SK-N-SH treated with all-trans-retinoic acid at 6 μM for 48 hours (cell line): ENCODE measurements at regions not wholly inside any gene's neighbourhood (a gene's known extent, or its start where the extent isn't known, plus 50 kb on each side); places are given as distances from the start of the nearest gene placed in this dataset.

ENCODE experiments used
- ATAC-seq: fragments of 200-7000 bp; cut with Tn5 transposase; 3 replicates; pipeline ENCODE4 v1.9.1; 2020; ENCODE audit warnings: mild to moderate bottlenecking, moderate library complexity
- ARNTL ChIP-seq: fragments of 450-650 bp; formaldehyde crosslinking; IDR thresholded peaks from 2 replicates; pipeline ENCODE4 v1.5.0; 2020; ENCODE audit warnings: low read depth, mild to moderate bottlenecking, moderate library complexity, borderline replicate concordance
- CSDC2 ChIP-seq: fragments of 250-450 bp; sonication (Bioruptor Pico); IDR thresholded peaks from 2 replicates; pipeline ENCODE4 v1.5.0; 2020; ENCODE audit warnings: mild to moderate bottlenecking, moderate library complexity
- ESRRG ChIP-seq: fragments of 250-450 bp; sonication (Bioruptor Pico); IDR thresholded peaks from 2 replicates; pipeline ENCODE4 v1.6.1; 2021; ENCODE audit warnings: mild to moderate bottlenecking
- GLIS3 ChIP-seq: fragments of 250-450 bp; sonication (Bioruptor Pico); IDR thresholded peaks from 2 replicates; pipeline ENCODE4 v1.5.0; 2020; ENCODE audit warnings: mild to moderate bottlenecking, moderate library complexity
- ISL1 ChIP-seq: fragments of 250-450 bp; sonication (Bioruptor Pico); IDR thresholded peaks from 2 replicates; pipeline ENCODE4 v2.1.2; 2022; ENCODE audit warnings: mild to moderate bottlenecking, moderate library complexity
- OSR1 ChIP-seq: fragments of 250-450 bp; sonication (Bioruptor Pico); IDR thresholded peaks from 2 replicates; pipeline ENCODE4 v1.8.0; 2022; ENCODE audit warnings: moderate library complexity, mild to moderate bottlenecking, inconsistent platforms
- PATZ1 ChIP-seq: fragments of 250-450 bp; sonication (Bioruptor Pico); IDR thresholded peaks from 2 replicates; pipeline ENCODE4 v1.8.0; 2020; ENCODE audit warnings: mild to moderate bottlenecking, moderate library complexity, borderline replicate concordance
- POU6F1 ChIP-seq: fragments of 250-450 bp; sonication (Bioruptor Pico); IDR thresholded peaks from 2 replicates; pipeline ENCODE4 v1.8.0; 2021; ENCODE audit warnings: low read depth, mild to moderate bottlenecking, moderate library complexity, borderline replicate concordance
- PPARA ChIP-seq: fragments of 250-450 bp; sonication (Bioruptor Pico); IDR thresholded peaks from 2 replicates; pipeline ENCODE4 v1.5.0; 2020; ENCODE audit warnings: mild to moderate bottlenecking, borderline replicate concordance
- RARB ChIP-seq: fragments of 250-450 bp; sonication (Bioruptor Pico); IDR thresholded peaks from 2 replicates; pipeline ENCODE4 v1.8.0; 2021; ENCODE audit warnings: mild to moderate bottlenecking, moderate library complexity
- SNAI2 ChIP-seq: fragments of 250-450 bp; sonication (Bioruptor Pico); IDR thresholded peaks from 2 replicates; pipeline ENCODE4 v1.5.0; 2020; ENCODE audit warnings: mild to moderate bottlenecking, moderate library complexity
- TCF4 ChIP-seq: fragments of 250-450 bp; sonication (Bioruptor Pico); IDR thresholded peaks from 2 replicates; pipeline ENCODE4 v1.8.0; 2021; ENCODE audit warnings: mild to moderate bottlenecking, moderate library complexity, borderline replicate concordance
- TOX ChIP-seq: fragments of 250-450 bp; sonication (Bioruptor Pico); IDR thresholded peaks from 2 replicates; pipeline ENCODE4 v1.8.0; 2021; ENCODE audit warnings: mild to moderate bottlenecking, moderate library complexity, borderline replicate concordance
- ZC3H10 ChIP-seq: fragments of 250-450 bp; sonication (Bioruptor Pico); IDR thresholded peaks from 2 replicates; pipeline ENCODE4 v1.5.1; 2021; ENCODE audit warnings: mild to moderate bottlenecking, moderate library complexity
- ZFP3 ChIP-seq: fragments of 250-450 bp; sonication (Bioruptor Pico); IDR thresholded peaks from 2 replicates; pipeline ENCODE4 v1.5.0; 2020; ENCODE audit warnings: mild to moderate bottlenecking, moderate library complexity
- ZFP30 ChIP-seq: fragments of 450-650 bp; formaldehyde crosslinking; IDR thresholded peaks from 2 replicates; pipeline ENCODE4 v1.5.0; 2022; ENCODE audit warnings: mild to moderate bottlenecking, moderate library complexity
- ZNF565 ChIP-seq: fragments of 450-650 bp; formaldehyde crosslinking; conservative IDR thresholded peaks from 2 replicates; pipeline ENCODE4 v1.5.0; 2020; ENCODE audit warnings: low read depth, mild to moderate bottlenecking, moderate library complexity
- ZNF70 ChIP-seq: fragments of 450-650 bp; formaldehyde crosslinking; IDR thresholded peaks from 2 replicates; pipeline ENCODE4 v1.5.0; 2020; ENCODE audit warnings: mild to moderate bottlenecking, moderate library complexity
- ZNF8 ChIP-seq: fragments of 450-650 bp; formaldehyde crosslinking; IDR thresholded peaks from 2 replicates; pipeline ENCODE4 v1.5.0; 2020; ENCODE audit warnings: mild to moderate bottlenecking, moderate library complexity
- TF ChIP-seq, protein P1 (sequence below): fragments of 250-450 bp; sonication (Bioruptor Pico); IDR thresholded peaks from 2 replicates; pipeline ENCODE4 v1.5.0; 2020; ENCODE audit warnings: mild to moderate bottlenecking, moderate library complexity
- TF ChIP-seq, protein P2 (sequence below): fragments of 250-450 bp; sonication (Bioruptor Pico); IDR thresholded peaks from 2 replicates; pipeline ENCODE4 v1.5.1; 2020; ENCODE audit warnings: low read depth, mild to moderate bottlenecking, moderate library complexity

- TF ChIP-seq POU6F1 (CRISPR knock-in tag): no peak
- no peak for TF ChIP-seq ARNTL
- no peak for TF ChIP-seq PPARA
- TF ChIP-seq ZFP3 (CRISPR knock-in tag): no peak
- TF ChIP-seq ZC3H10 (CRISPR knock-in tag): no peak
- no peak for TF ChIP-seq OSR1
- TF ChIP-seq CSDC2: no peak
- TF ChIP-seq ZNF8: no peak
- no peak for TF ChIP-seq ESRRG (CRISPR knock-in tag)
- no peak for TF ChIP-seq ISL1 (CRISPR knock-in tag)
- TF ChIP-seq, all 23 proteins: peak for 0
These were observed 1138.0 kb upstream of the FAM98A start (continued) for GRCh38 chr2:34737146-34737545.

GRCh38 chr2:34736482-34736881 lies 1137.4 kb upstream of the FAM98A start:
- ATAC-seq: no peak
- TF ChIP-seq ZNF8 (no peak), ARNTL (no peak), TOX (no peak), ZNF565 (no peak), ESRRG (CRISPR knock-in tag) (no peak), TCF4 (CRISPR knock-in tag) (no peak), ISL1 (CRISPR knock-in tag) (no peak), POU6F1 (CRISPR knock-in tag) (no peak), PATZ1 (CRISPR knock-in tag) (no peak), ZFP30 (CRISPR knock-in tag) (no peak), ZC3H10 (CRISPR knock-in tag) (no peak), SNAI2 (CRISPR knock-in tag) (no peak), ZNF70 (no peak), PPARA (no peak), ZFP3 (CRISPR knock-in tag) (no peak)
- TF ChIP-seq, protein P1, sequence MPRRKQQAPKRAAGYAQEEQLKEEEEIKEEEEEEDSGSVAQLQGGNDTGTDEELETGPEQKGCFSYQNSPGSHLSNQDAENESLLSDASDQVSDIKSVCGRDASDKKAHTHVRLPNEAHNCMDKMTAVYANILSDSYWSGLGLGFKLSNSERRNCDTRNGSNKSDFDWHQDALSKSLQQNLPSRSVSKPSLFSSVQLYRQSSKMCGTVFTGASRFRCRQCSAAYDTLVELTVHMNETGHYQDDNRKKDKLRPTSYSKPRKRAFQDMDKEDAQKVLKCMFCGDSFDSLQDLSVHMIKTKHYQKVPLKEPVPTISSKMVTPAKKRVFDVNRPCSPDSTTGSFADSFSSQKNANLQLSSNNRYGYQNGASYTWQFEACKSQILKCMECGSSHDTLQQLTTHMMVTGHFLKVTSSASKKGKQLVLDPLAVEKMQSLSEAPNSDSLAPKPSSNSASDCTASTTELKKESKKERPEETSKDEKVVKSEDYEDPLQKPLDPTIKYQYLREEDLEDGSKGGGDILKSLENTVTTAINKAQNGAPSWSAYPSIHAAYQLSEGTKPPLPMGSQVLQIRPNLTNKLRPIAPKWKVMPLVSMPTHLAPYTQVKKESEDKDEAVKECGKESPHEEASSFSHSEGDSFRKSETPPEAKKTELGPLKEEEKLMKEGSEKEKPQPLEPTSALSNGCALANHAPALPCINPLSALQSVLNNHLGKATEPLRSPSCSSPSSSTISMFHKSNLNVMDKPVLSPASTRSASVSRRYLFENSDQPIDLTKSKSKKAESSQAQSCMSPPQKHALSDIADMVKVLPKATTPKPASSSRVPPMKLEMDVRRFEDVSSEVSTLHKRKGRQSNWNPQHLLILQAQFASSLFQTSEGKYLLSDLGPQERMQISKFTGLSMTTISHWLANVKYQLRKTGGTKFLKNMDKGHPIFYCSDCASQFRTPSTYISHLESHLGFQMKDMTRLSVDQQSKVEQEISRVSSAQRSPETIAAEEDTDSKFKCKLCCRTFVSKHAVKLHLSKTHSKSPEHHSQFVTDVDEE (CRISPR knock-in tag): no peak
- TF ChIP-seq, protein P2, sequence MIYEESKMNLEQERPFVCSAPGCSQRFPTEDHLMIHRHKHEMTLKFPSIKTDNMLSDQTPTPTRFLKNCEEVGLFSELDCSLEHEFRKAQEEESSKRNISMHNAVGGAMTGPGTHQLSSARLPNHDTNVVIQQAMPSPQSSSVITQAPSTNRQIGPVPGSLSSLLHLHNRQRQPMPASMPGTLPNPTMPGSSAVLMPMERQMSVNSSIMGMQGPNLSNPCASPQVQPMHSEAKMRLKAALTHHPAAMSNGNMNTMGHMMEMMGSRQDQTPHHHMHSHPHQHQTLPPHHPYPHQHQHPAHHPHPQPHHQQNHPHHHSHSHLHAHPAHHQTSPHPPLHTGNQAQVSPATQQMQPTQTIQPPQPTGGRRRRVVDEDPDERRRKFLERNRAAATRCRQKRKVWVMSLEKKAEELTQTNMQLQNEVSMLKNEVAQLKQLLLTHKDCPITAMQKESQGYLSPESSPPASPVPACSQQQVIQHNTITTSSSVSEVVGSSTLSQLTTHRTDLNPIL: no peak
- TF ChIP-seq, all 23 proteins: peak for 0

DNA sequence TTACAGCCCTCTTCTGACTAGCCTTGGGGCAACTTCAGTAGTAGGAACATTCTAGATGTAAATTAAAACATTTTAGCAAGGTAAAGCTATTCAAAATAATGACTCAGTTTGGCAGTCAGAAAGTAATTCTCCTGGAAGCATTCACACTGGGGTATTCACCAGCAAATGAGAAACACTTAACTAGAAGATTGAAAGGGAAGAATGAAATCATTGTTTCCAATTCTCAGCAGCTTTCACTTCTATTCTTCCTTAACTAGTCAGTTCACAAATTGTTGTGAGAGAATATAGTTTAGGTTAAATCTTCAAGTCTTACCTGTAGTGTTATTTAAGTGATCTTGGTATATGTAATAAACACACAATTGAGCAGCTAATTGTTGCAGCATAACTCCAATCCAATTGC lies 1135.6 kb upstream of the FAM98A start:
- ATAC-seq: no peak
- TF ChIP-seq, protein P1 (CRISPR knock-in tag): no peak
- TF ChIP-seq OSR1: no peak
- TF ChIP-seq TOX: no peak
- no peak for TF ChIP-seq TCF4 (CRISPR knock-in tag)
- no peak for TF ChIP-seq PATZ1 (CRISPR knock-in tag)
- TF ChIP-seq ZNF8: no peak
- TF ChIP-seq ZFP30 (CRISPR knock-in tag): no peak
- no peak for TF ChIP-seq POU6F1 (CRISPR knock-in tag)
- TF ChIP-seq RARB (CRISPR knock-in tag): no peak
- no peak for TF ChIP-seq ESRRG (CRISPR knock-in tag)
- no peak for TF ChIP-seq SNAI2 (CRISPR knock-in tag)
- TF ChIP-seq ZFP3 (CRISPR knock-in tag): no peak
- TF ChIP-seq ZC3H10 (CRISPR knock-in tag): no peak
- no peak for TF ChIP-seq ZNF70
- TF ChIP-seq ISL1 (CRISPR knock-in tag): no peak
- TF ChIP-seq GLIS3: no peak
- TF ChIP-seq ZNF565: no peak
